Endothelial cell of umbilical vein (primary cell): ENCODE measurements at regions not wholly inside any gene's neighbourhood (a gene's known extent, or its start where the extent isn't known, plus 50 kb on each side); places are given as distances from the start of the nearest gene placed in this dataset.

Experiments
- BruUV-seq: library from RNA; stranded (reverse); fragments of 400-500 nt; replicated peaks from 2 replicates; lab custom pipeline; 2021; lab: Mats Ljungman, UMichigan
- CTCF ChIA-PET: fragments of 300-600, 350-600 bp; sonication (Branson Sonifier 250); formaldehyde crosslinking; loops from one replicate; lab custom pipeline; 2021; ENCODE audit warnings: antibody characterized with exemption, inconsistent platforms; lab: Charles Lee
- POLR2A ChIA-PET: fragments of 300-600, 350-600 bp; sonication (Branson Sonifier 250); formaldehyde crosslinking; loops from one replicate; lab custom pipeline; 2021; ENCODE audit warnings: antibody characterized with exemption, inconsistent platforms; lab: Charles Lee
- DNase-seq: peaks from one replicate; pipeline ENCODE4 v3.0.0-alpha.2; 2011; ENCODE audit warnings: low read depth, low spot score
- FAIRE-seq: peaks from 2 replicates; lab custom pipeline; 2011; peaks lifted over from hg19 to GRCh38; lab: Jason Lieb, UNC
- H2AFZ ChIP-seq: 2 replicates; pipeline ENCODE4 v1.6.0; 2012; ENCODE audit warnings: low read depth, low read length, control low read depth, inconsistent platforms
- H3K27ac ChIP-seq: 2 replicates; pipeline ENCODE4 v1.5.1; 2011; ENCODE audit warnings: low read depth, mild to moderate bottlenecking, control low read depth, low read length, moderate library complexity; ENCODE audit not compliant: insufficient read depth
- H3K27me3 ChIP-seq, 2 experiments: 2 replicates each; pipeline versions ENCODE4 v1.6.0 to v1.6.1; 2011; ENCODE audit warnings: low read length in 2 of 2, mixed read lengths in 1 of 2; ENCODE audit not compliant: control insufficient read depth in 2 of 2, insufficient read depth in 2 of 2
- H3K36me3 ChIP-seq, 2 experiments: 2 replicates in 1 of 2; 3 replicates in 1 of 2; pipeline ENCODE4 v1.5.1; 2011; ENCODE audit warnings: low read length in 2 of 2, mild to moderate bottlenecking in 1 of 2, moderate library complexity in 1 of 2; ENCODE audit not compliant: control insufficient read depth in 2 of 2, insufficient read depth in 2 of 2; ENCODE audit errors: extremely low read depth in 1 of 2
- H3K4me1 ChIP-seq: 3 replicates; pipeline ENCODE4 v1.5.1; 2011; ENCODE audit warnings: mild to moderate bottlenecking, low read length; ENCODE audit not compliant: control insufficient read depth, insufficient read depth; ENCODE audit errors: extremely low read depth
- H3K4me2 ChIP-seq: 2 replicates; pipeline ENCODE4 v1.6.1; 2011; ENCODE audit warnings: low read length, control low read depth, mixed read lengths; ENCODE audit not compliant: insufficient read depth
- H3K4me3 ChIP-seq, 3 experiments: fragments of 200-600 bp in 1 of 3; sonication (generic), shearing (Covaris generic) in 1 of 3; replicated peaks in 1 of 3; 2 replicates each; pipeline ENCODE4 v1.5.1; 2011 to 2016; ENCODE audit warnings: control low read depth in 3 of 3, low read length in 3 of 3, mild to moderate bottlenecking in 2 of 3, inconsistent platforms in 1 of 3, low read depth in 1 of 3, moderate library complexity in 1 of 3; ENCODE audit not compliant: insufficient read depth in 1 of 3
- H3K79me2 ChIP-seq: 2 replicates; pipeline ENCODE4 v1.6.0; 2012; ENCODE audit warnings: low read length, inconsistent platforms; ENCODE audit not compliant: control insufficient read depth, insufficient read depth
- H3K9ac ChIP-seq: replicated peaks from 2 replicates; pipeline ENCODE3; 2011; ENCODE audit warnings: low read length, control low read depth; ENCODE audit not compliant: insufficient read depth; ENCODE audit errors: extremely low read depth
- H3K9me1 ChIP-seq: replicated peaks from 3 replicates; pipeline ENCODE4 v1.6.0; 2011; ENCODE audit warnings: mild to moderate bottlenecking, low read length; ENCODE audit not compliant: control insufficient read depth, insufficient read depth; ENCODE audit errors: extremely low read depth
- H3K9me3 ChIP-seq: replicated peaks from 2 replicates; pipeline ENCODE4 v1.5.1; 2012; ENCODE audit warnings: low read length, inconsistent platforms; ENCODE audit not compliant: control insufficient read depth, insufficient read depth
- H4K20me1 ChIP-seq: replicated peaks from 2 replicates; pipeline ENCODE3; 2011; ENCODE audit warnings: mild to moderate bottlenecking, low read length; ENCODE audit not compliant: control insufficient read depth, insufficient read depth; ENCODE audit errors: extremely low read depth
- CTCF ChIP-seq, 2 donors: IDR thresholded peaks; 1 replicate in 1 of 2; 2 replicates in 1 of 2; pipeline ENCODE4 v1.5.1; 2011; ENCODE audit warnings: low read length in 2 of 2, mild to moderate bottlenecking in 2 of 2, moderate library complexity in 2 of 2, control low read depth in 1 of 2, inconsistent platforms in 1 of 2, low read depth in 1 of 2; ENCODE audit not compliant: insufficient read depth in 1 of 2; ENCODE audit errors: extremely low read depth in 1 of 2
- EZH2 ChIP-seq: IDR thresholded peaks from 2 replicates; pipeline ENCODE4 v1.6.1; 2012; ENCODE audit warnings: borderline replicate concordance, low read depth, mild to moderate bottlenecking, moderate library complexity, low read length, inconsistent platforms; ENCODE audit not compliant: severe bottlenecking
- FOS ChIP-seq: IDR thresholded peaks from 2 replicates; pipeline ENCODE4 v1.6.1; 2011; ENCODE audit warnings: mild to moderate bottlenecking, low read length, moderate library complexity, borderline replicate concordance; ENCODE audit not compliant: insufficient read depth
- GATA2 ChIP-seq: IDR thresholded peaks from 2 replicates; pipeline ENCODE4 v1.7.0; 2011; ENCODE audit warnings: low read depth, mild to moderate bottlenecking, moderate library complexity, mixed read lengths, low read length; ENCODE audit not compliant: insufficient read length, insufficient read depth
- JUN ChIP-seq: IDR thresholded peaks from 2 replicates; pipeline ENCODE4 v1.6.1; 2011; ENCODE audit warnings: borderline replicate concordance, low read depth; ENCODE audit not compliant: insufficient read length, insufficient read depth
- MYC ChIP-seq: IDR thresholded peaks from one replicate; pipeline ENCODE4 v1.6.1; 2011; ENCODE audit warnings: mild to moderate bottlenecking, low read depth, low read length
- POLR2A ChIP-seq: IDR thresholded peaks from 2 replicates; pipeline ENCODE4 v1.6.1; 2012; ENCODE audit warnings: low read depth, mild to moderate bottlenecking, control low read depth, low read length
- POLR2AphosphoS5 ChIP-seq: IDR thresholded peaks from 2 replicates; pipeline ENCODE4 v1.6.1; 2012; ENCODE audit warnings: low read depth, mild to moderate bottlenecking, control low read depth, low read length, moderate library complexity; ENCODE audit not compliant: insufficient read depth
- dilution Hi-C: fragments of 300-500 bp; cut with MboI; formaldehyde crosslinking; loops from one replicate; pipeline ENCODE4 v1.15.0; 2019; ENCODE audit warnings: low sequenced_read_pairs; ENCODE audit not compliant: extremely low pct_ligation_motif_present
- intact Hi-C: fragments of 100-400 bp; cut with micrococcal nuclease; formaldehyde crosslinking; loops from one replicate; pipeline ENCODE4 v1.10.0; 2022
- TF ChIP-seq, protein P1 (sequence below): IDR thresholded peaks from 2 replicates; pipeline ENCODE4 v1.6.1; 2011; ENCODE audit not compliant: insufficient read depth, insufficient read length

GRCh38 chr20:52019313-52019712, 172.3 kb downstream of the ZFP64 start:
- ChIA-PET CTCF (no interaction called here), POLR2A (no interaction called here)
- intact Hi-C loops: no loop called here
- Histone ChIP-seq H4K20me1 (no peaks in the 10 kb centered on the region), H3K36me3 (no peaks in the 10 kb centered on the region), H3K27me3 (no peaks in the 10 kb centered on the region), H3K79me2 (no peaks in the 10 kb centered on the region), H3K4me3 (no peak overlapping the region), H2AFZ (no peak overlapping the region), H3K9ac (no peak overlapping the region), H3K4me1 (no peaks in the 10 kb centered on the region), H3K4me2 (no peak overlapping the region), H3K9me1 (no peaks in the 10 kb centered on the region), H3K9me3 (no peaks in the 10 kb centered on the region), H3K27ac (no peak overlapping the region)
- no TSS peak for BruUV-seq
- TF ChIP-seq GATA2 (no peak), POLR2AphosphoS5 (no peak), EZH2 (no peak), MYC (no peak), JUN (no peak)
- DNase-seq: no peak
- FAIRE-seq: no peak
- dilution Hi-C loops: no loop called here

DNA sequence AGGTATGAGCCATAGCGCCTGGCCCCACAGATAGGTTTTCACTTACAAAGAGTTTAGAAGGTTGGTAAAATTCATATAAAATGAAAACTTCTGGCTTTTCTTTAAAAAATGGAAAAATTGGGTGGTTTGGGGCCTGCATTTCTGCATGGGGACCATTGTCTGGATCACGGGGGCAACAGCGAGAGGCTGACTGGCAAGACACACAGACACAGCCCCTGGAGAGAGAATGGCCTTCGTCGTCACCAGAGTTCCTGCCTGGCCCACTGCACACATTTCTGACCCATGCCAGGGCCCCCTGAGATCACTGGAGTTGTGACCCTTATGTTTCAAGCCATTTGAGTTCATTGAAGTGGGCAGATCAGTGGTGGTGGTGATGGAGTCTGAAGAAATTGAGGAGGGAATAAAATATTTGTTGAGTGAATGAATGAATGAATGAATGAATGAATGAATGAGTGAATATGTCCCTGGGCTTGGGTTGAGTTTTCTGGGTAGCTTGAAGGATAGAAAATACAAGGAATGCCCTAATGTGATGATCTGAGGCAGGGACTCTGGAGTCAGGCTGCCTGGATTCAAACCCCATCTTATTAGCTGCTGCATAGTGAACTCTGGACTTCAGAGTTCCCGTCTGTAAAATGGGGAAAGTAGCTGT, 173.8 kb downstream of the ZFP64 start:
- CTCF ChIA-PET: no interaction called here
- H3K36me3 ChIP-seq: no peaks in the 10 kb centered on the region
- TF ChIP-seq MYC (no peak), JUN (no peak), GATA2 (no peak), POLR2A (no peak), CTCF (IDR thresholded peaks at IDR 0.05; ENCODE audit: extremely low read depth in 1 of 2, insufficient read depth in 1 of 2, low read depth in 1 of 2, low read length in 2 of 2) (no peak), EZH2 (no peak), FOS (no peak), POLR2AphosphoS5 (no peak)
- TF ChIP-seq, protein P1, sequence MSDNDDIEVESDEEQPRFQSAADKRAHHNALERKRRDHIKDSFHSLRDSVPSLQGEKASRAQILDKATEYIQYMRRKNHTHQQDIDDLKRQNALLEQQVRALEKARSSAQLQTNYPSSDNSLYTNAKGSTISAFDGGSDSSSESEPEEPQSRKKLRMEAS: no peak
- H3K4me3 ChIP-seq: no peak overlapping the region
- dilution Hi-C loops: no loop called here
- no peaks in the 10 kb centered on the region for H3K4me1 ChIP-seq
- DNase-seq (no peak), FAIRE-seq (no peak)
- H4K20me1 ChIP-seq: no peaks in the 10 kb centered on the region
- H3K4me2 ChIP-seq: no peak overlapping the region
- no peak overlapping the region for H2AFZ ChIP-seq
- intact Hi-C loops: no loop called here
- no peaks in the 10 kb centered on the region for H3K27me3 ChIP-seq
- BruUV-seq: no TSS peak
- no peaks in the 10 kb centered on the region for H3K79me2 ChIP-seq
- H3K9ac ChIP-seq: no peak overlapping the region
- H3K27ac ChIP-seq: no peak overlapping the region
- H3K9me3 ChIP-seq: no peaks in the 10 kb centered on the region
- POLR2A ChIA-PET: no interaction called here
- no peaks in the 10 kb centered on the region for H3K9me1 ChIP-seq
